GM23338 (cell line): ENCODE measurements at regions not wholly inside any gene's neighbourhood (a gene's known extent, or its start where the extent isn't known, plus 50 kb on each side); places are given as distances from the start of the nearest gene placed in this dataset.

Experiments used
- EZH2phosphoT487 ChIP-seq: fragments of 200-600 bp; sonication (generic); IDR thresholded peaks from one replicate; pipeline ENCODE4 v1.8.1; 2018; ENCODE audit warnings: antibody characterized with exemption; ENCODE audit not compliant: unreplicated experiment
- TF ChIP-seq, protein P1 (sequence below), 2 experiments: fragments of 200-600 bp in 1 of 2; sonication (generic) in 1 of 2; conservative IDR thresholded peaks; 2 replicates each; pipeline versions ENCODE4 v1.5.1 to v1.6.1; 2016 to 2017; ENCODE audit warnings: antibody characterized with exemption in 2 of 2, low read depth in 2 of 2, mild to moderate bottlenecking in 2 of 2, moderate library complexity in 1 of 2

GRCh38 chr3:164371681-164372080 lies 706.6 kb downstream of the SI start:
- TF ChIP-seq, protein P1, sequence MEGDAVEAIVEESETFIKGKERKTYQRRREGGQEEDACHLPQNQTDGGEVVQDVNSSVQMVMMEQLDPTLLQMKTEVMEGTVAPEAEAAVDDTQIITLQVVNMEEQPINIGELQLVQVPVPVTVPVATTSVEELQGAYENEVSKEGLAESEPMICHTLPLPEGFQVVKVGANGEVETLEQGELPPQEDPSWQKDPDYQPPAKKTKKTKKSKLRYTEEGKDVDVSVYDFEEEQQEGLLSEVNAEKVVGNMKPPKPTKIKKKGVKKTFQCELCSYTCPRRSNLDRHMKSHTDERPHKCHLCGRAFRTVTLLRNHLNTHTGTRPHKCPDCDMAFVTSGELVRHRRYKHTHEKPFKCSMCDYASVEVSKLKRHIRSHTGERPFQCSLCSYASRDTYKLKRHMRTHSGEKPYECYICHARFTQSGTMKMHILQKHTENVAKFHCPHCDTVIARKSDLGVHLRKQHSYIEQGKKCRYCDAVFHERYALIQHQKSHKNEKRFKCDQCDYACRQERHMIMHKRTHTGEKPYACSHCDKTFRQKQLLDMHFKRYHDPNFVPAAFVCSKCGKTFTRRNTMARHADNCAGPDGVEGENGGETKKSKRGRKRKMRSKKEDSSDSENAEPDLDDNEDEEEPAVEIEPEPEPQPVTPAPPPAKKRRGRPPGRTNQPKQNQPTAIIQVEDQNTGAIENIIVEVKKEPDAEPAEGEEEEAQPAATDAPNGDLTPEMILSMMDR (conservative IDR thresholded peaks at IDR 0.05; ENCODE audit: low read depth in 2 of 2) = no peak
- TF ChIP-seq EZH2phosphoT487 = no peak
